Pancreas (tissue), 10 donors: ENCODE measurements at regions not wholly inside any gene's neighbourhood (a gene's known extent, or its start where the extent isn't known, plus 50 kb on each side); places are given as distances from the start of the nearest gene placed in this dataset.

ENCODE experiments used
- ATAC-seq, 4 donors: fragments of 200-7000 bp; cut with Tn5 transposase; one replicate each; pipeline versions ENCODE4 v1.8.0 to v1.9.1; 2020; ENCODE audit warnings: mild to moderate bottlenecking in 4 of 4, moderate library complexity in 4 of 4
- DNase-seq, 6 donors: peaks; one replicate each; pipeline ENCODE4 v3.0.0-alpha.2; 2020
- FAIRE-seq: peaks from 2 replicates; lab custom pipeline; 2012; peaks lifted over from hg19 to GRCh38; lab: Jason Lieb, UNC
- H3K27ac ChIP-seq, 4 donors: fragments of 200-600 bp; sonication (generic); 1 replicate in 3 of 4; 2 replicates in 1 of 4; pipeline versions ENCODE4 v1.5.0 to v1.8.0; 2020
- H3K27me3 ChIP-seq, 4 donors: fragments of 200-600 bp; one replicate each; pipeline ENCODE4 v1.8.0; 2021
- H3K36me3 ChIP-seq, 3 donors: fragments of 200-600 bp; sonication (generic) in 1 of 3; one replicate each; pipeline versions ENCODE4 v1.5.0 to v1.8.0; 2020 to 2021
- H3K4me1 ChIP-seq, 3 donors: fragments of 200-600 bp; one replicate each; pipeline ENCODE4 v1.8.0; 2021
- H3K4me3 ChIP-seq, 4 donors: fragments of 200-600 bp; sonication (generic) in 2 of 4; one replicate each; pipeline versions ENCODE4 v1.5.0 to v1.8.0; 2020 to 2021
- H3K9me3 ChIP-seq, 4 donors: fragments of 200-600 bp; one replicate each; pipeline ENCODE4 v1.8.0; 2021
- CTCF ChIP-seq, 4 donors: fragments of 200-600 bp; sonication (generic) in 3 of 4; IDR thresholded peaks; one replicate each; pipeline versions ENCODE4 v1.5.0 to v1.8.0; 2021; ENCODE audit warnings: antibody characterized with exemption in 4 of 4
- WGBS, 2 donors: extraction: QIAGEN DNeasy Blood & Tissue Kit; methylation state at CpG; one replicate each; pipeline ENCODE4 v1.1.7; 2013; 5-methylcytosine and 5-hydroxymethylcytosine counted together
- intact Hi-C, 3 donors: fragments of 100-400 bp; cut with DNase I; formaldehyde crosslinking; loops; one replicate each; pipeline versions ENCODE4 v1.11.1 to v1.14.2; 2022
- donor health status: healthy with polysubstance abuse.
- donor health status: DM: no; HTN: no; CAD: no; lungs with moderate emphysema.
- donor health status: DM: no; HTN: no; CAD: no.
- donor health status: control.
- donor health status: control.
- donor health status: Bipolar disorder and iron deficiency.
- donor health status: DM: yes; HTN: yes; CAD: no.
- donor health status: DM: no; HTN: no; CAD: no.
- donor health status: DM: no; HTN: no; CAD: no.
- donor health status: DM: yes; HTN: yes; CAD: no.

- no peaks in the 10 kb centered on the region for H3K4me1 ChIP-seq
- TF ChIP-seq CTCF (IDR thresholded peaks at IDR 0.05) = no peak
- intact Hi-C loops = no loop called here
- no peaks in the 10 kb centered on the region for H3K36me3 ChIP-seq
- no peak for FAIRE-seq
- peak; percentile 11 to 79 (median 39) for DNase-seq
- peak; percentile 91 to 95 (median 94) for ATAC-seq
- H3K27me3 ChIP-seq = peaks cover 0 to 11% (median 0%) of the 10 kb centered on the region in 4 donors
- H3K27ac ChIP-seq = peak overlapping the region in 2 of 4 donors; percentile 44 to 49
- 3% methylated on average over 34 of the region's 34 CpGs for WGBS, 2 donors
- H3K4me3 ChIP-seq = peak overlapping the region; percentile 21 to 56 (median 28)
- H3K9me3 ChIP-seq = no peaks in the 10 kb centered on the region
Observed at GRCh38 chr2:226030788-226031646, 631.5 kb downstream of the NYAP2 start.

- peak overlapping the region in 1 of 4 donors; percentile 44 for H3K27ac ChIP-seq
Observed at GRCh38 chr2:226030369-226030768, 630.9 kb downstream of the NYAP2 start.

GRCh38 chr2:226023946-226024345, 624.4 kb downstream of the NYAP2 start:
- DNase-seq (no peak), ATAC-seq (no peak), FAIRE-seq (no peak)
- Histone ChIP-seq H3K36me3 (no peaks in the 10 kb centered on the region), H3K27me3 (no peaks in the 10 kb centered on the region), H3K9me3 (no peaks in the 10 kb centered on the region), H3K27ac (no peak overlapping the region), H3K4me3 (no peak overlapping the region), H3K4me1 (no peaks in the 10 kb centered on the region)
- TF ChIP-seq CTCF (IDR thresholded peaks at IDR 0.05) = no peak
- intact Hi-C loops = no loop called here

More at GRCh38 chr2:226030369-226030768, 630.9 kb downstream of the NYAP2 start:
- peaks cover 0 to 11% (median 0%) of the 10 kb centered on the region in 4 donors for H3K27me3 ChIP-seq
- intact Hi-C loops = no loop called here
- H3K9me3 ChIP-seq = no peaks in the 10 kb centered on the region
- no peak for DNase-seq
- no peaks in the 10 kb centered on the region for H3K4me1 ChIP-seq
- TF ChIP-seq CTCF (IDR thresholded peaks at IDR 0.05) = no peak
- no peak for FAIRE-seq
- WGBS, 2 donors = 30 to 34% methylated on average over 8 of the region's 8 CpGs
- no peak for ATAC-seq
- H3K4me3 ChIP-seq = peak overlapping the region in 2 of 4 donors; percentile 32 to 56
- no peaks in the 10 kb centered on the region for H3K36me3 ChIP-seq

- Histone ChIP-seq H3K4me3 (no peak overlapping the region), H3K27ac (no peak overlapping the region), H3K9me3 (no peaks in the 10 kb centered on the region), H3K27me3 (no peaks in the 10 kb centered on the region), H3K36me3 (no peaks in the 10 kb centered on the region), H3K4me1 (no peaks in the 10 kb centered on the region)
- intact Hi-C loops = no loop called here
- WGBS, 2 donors = 46 to 56% methylated on average over 5 of the region's 5 CpGs
- no peak for DNase-seq
- ATAC-seq = no peak
- TF ChIP-seq CTCF (IDR thresholded peaks at IDR 0.05) = no peak
- FAIRE-seq = no peak
Observed at GRCh38 chr2:226023383-226023782, 623.9 kb downstream of the NYAP2 start.

- no peak for TF ChIP-seq CTCF (IDR thresholded peaks at IDR 0.05)
- FAIRE-seq = no peak
- Histone ChIP-seq H3K9me3 (no peaks in the 10 kb centered on the region), H3K36me3 (no peaks in the 10 kb centered on the region), H3K4me3 (no peak overlapping the region), H3K4me1 (no peaks in the 10 kb centered on the region), H3K27ac (no peak overlapping the region), H3K27me3 (no peaks in the 10 kb centered on the region)
- ATAC-seq = no peak
- intact Hi-C loops = no loop called here
- 73 to 76% methylated on average over 1 of the region's 1 CpG for WGBS, 2 donors
- no peak for DNase-seq
Observed at GRCh38 chr2:226020956-226021355, 621.4 kb downstream of the NYAP2 start.
